ENCODE measurements at regions not wholly inside any gene's neighbourhood (a gene's known extent, or its start where the extent isn't known, plus 50 kb on each side); places are given as distances from the start of the nearest gene placed in this dataset.
A peak's percentile ranks its signal among the peaks of the same experiment; 100 is the strongest.
"Not testable (repeated sequence)": the region's sequence is repeated elsewhere in the genome, so short reads cannot be mapped to it uniquely, and the experiment has no call there.

DNA sequence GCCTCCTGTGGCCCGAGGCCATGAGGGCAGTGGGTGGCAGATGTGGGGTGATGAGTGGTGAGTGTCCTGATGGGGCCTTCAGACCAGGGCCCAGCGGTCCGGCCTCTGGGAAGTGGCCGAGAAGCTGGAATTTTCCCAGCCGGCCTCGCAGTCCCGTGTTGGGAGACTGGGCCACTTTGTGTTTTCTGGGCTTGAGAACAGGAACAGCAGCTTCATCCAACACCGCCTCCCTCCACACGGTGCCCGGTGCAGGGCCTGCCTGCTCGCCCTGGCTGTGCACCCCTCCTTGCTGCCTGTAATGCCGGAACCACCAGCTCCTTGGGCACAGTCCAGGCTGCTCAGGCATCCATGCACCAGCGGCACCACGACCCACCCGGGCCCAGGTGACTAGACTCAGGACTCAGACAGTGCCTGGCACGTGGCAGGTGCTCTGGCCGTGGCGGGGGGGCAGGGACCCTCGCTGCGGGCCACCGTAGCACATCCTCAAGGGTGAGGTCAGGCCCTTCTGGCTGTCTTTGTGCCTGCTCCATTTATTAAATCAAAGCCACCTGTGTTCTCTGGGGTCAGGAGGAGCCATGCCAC, 194.7 kb downstream of the BANP start:
- H3K27ac ChIP-seq (ENCODE audit: low read length in 2 of 2); H3K79me2 ChIP-seq (ENCODE audit: control insufficient read depth, insufficient read depth, low read length); H3K4me1 ChIP-seq (ENCODE audit: control insufficient read depth in 2 of 2, insufficient read depth in 2 of 2, low read length in 2 of 2); DNase-seq; H3K4me3 Mint-ChIP-seq; H3K4me1 Mint-ChIP-seq; intact Hi-C loops (cut with micrococcal nuclease); H2AFZ ChIP-seq (ENCODE audit: insufficient read depth, low read depth, low read length, poor library complexity, severe bottlenecking); H3K27ac Mint-ChIP-seq; H3K9me3 Mint-ChIP-seq (ENCODE audit: insufficient read depth); H3K4me3 ChIP-seq (ENCODE audit: control extremely low read depth in 1 of 5, extremely low read depth in 1 of 5, insufficient read depth in 1 of 5, low read depth in 2 of 5, low read length in 4 of 5); H3K36me3 ChIP-seq (replicated peaks in 1 of 2; ENCODE audit: control extremely low read depth in 1 of 2, control insufficient read depth in 1 of 2, extremely low read depth in 1 of 2, insufficient read depth in 2 of 2, low read length in 1 of 2); H4K20me1 ChIP-seq (ENCODE audit: control insufficient read depth, insufficient read depth, low read length, poor library complexity, severe bottlenecking); H3K9ac ChIP-seq (ENCODE audit: low read length); ATAC-seq (ENCODE audit: low read depth); H3K9me3 ChIP-seq (ENCODE audit: control extremely low read depth in 1 of 3, control insufficient read depth in 2 of 3, insufficient read depth in 1 of 3, low read length in 2 of 3); H3K4me2 ChIP-seq (replicated peaks; ENCODE audit: low read depth, low read length, poor library complexity, severe bottlenecking); CTCF ChIA-PET; H3K27me3 ChIP-seq (replicated peaks in 1 of 4; ENCODE audit: control extremely low read depth in 1 of 4, control insufficient read depth in 3 of 4, insufficient read depth in 4 of 4, low read length in 3 of 4); H3K27me3 Mint-ChIP-seq: not testable (repeated sequence)
- POLR2A ChIA-PET: interaction anchor here (0.6 kb wide), 1 partner anchor 251 kb away, joined by 4 read pairs; no protein-coding TSS in a partner anchor
- WGBS (ENCODE audit: insufficient coverage): 89% methylated on average over 17 of the region's 21 CpGs

DNA sequence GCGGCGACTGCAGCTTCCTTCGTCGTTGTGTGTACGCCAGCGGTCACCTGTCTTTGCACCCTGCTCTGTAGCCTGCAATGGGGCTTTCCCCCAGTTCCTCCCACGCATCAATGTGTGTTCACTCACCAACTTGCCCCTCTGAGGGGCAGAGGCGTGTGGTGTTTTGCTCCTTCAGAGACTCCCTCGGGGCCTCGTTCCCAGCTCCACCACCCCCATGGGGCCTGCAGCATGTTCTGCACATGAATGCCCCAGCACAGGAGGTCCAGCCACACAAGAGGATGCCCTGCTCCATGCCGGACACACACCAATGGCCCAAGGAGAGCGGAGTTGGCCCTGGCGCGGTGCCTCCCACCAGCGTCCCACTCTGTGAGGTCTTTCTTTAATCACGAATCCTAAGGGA, 196.8 kb downstream of the BANP start:
- H3K9me3 Mint-ChIP-seq (ENCODE audit: insufficient read depth); H3K4me3 Mint-ChIP-seq; H3K79me2 ChIP-seq (ENCODE audit: control insufficient read depth, insufficient read depth, low read length); H4K20me1 ChIP-seq (ENCODE audit: control insufficient read depth, insufficient read depth, low read length, poor library complexity, severe bottlenecking); H3K4me1 Mint-ChIP-seq; POLR2A ChIA-PET; H3K4me2 ChIP-seq (replicated peaks; ENCODE audit: low read depth, low read length, poor library complexity, severe bottlenecking); H2AFZ ChIP-seq (ENCODE audit: insufficient read depth, low read depth, low read length, poor library complexity, severe bottlenecking); DNase-seq; H3K27ac ChIP-seq (ENCODE audit: low read length in 2 of 2); H3K4me1 ChIP-seq (ENCODE audit: control insufficient read depth in 2 of 2, insufficient read depth in 2 of 2, low read length in 2 of 2); H3K9me3 ChIP-seq (ENCODE audit: control extremely low read depth in 1 of 3, control insufficient read depth in 2 of 3, insufficient read depth in 1 of 3, low read length in 2 of 3); H3K9ac ChIP-seq (ENCODE audit: low read length); H3K4me3 ChIP-seq (ENCODE audit: control extremely low read depth in 1 of 5, extremely low read depth in 1 of 5, insufficient read depth in 1 of 5, low read depth in 2 of 5, low read length in 4 of 5); H3K36me3 ChIP-seq (replicated peaks in 1 of 2; ENCODE audit: control extremely low read depth in 1 of 2, control insufficient read depth in 1 of 2, extremely low read depth in 1 of 2, insufficient read depth in 2 of 2, low read length in 1 of 2); intact Hi-C loops (cut with micrococcal nuclease); H3K27me3 Mint-ChIP-seq; H3K27me3 ChIP-seq (replicated peaks in 1 of 4; ENCODE audit: control extremely low read depth in 1 of 4, control insufficient read depth in 3 of 4, insufficient read depth in 4 of 4, low read length in 3 of 4); CTCF ChIA-PET: not testable (repeated sequence)
- 82% methylated on average over 15 of the region's 16 CpGs for WGBS (ENCODE audit: insufficient coverage)
- H3K27ac Mint-ChIP-seq: peak overlapping the region; percentile 6
- ATAC-seq (ENCODE audit: low read depth): peak; percentile 61

DNA sequence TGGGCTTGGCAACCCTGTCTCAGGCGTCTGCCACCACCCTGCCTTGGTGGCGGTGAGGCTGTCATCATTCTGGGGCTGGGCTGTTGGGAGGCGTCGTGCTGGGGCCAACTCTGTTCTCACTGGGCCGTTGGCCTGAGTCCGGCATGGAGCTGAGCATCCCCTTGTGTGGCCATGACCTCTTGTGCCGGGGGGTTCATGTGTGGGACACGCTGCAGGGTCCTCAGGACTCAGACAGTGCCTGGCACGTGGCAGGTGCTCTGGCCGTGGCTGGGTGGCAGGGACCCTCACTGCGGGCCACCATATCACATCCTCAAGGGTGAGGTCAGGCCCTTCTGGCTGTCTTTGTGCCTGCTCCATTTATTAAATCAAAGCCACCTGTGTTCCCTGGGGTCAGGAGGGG, 197.4 kb downstream of the BANP start:
- H3K4me3 Mint-ChIP-seq; H3K27ac ChIP-seq (ENCODE audit: low read length in 2 of 2); H3K4me1 Mint-ChIP-seq; H2AFZ ChIP-seq (ENCODE audit: insufficient read depth, low read depth, low read length, poor library complexity, severe bottlenecking); DNase-seq; H3K36me3 ChIP-seq (replicated peaks in 1 of 2; ENCODE audit: control extremely low read depth in 1 of 2, control insufficient read depth in 1 of 2, extremely low read depth in 1 of 2, insufficient read depth in 2 of 2, low read length in 1 of 2); ATAC-seq (ENCODE audit: low read depth); intact Hi-C loops (cut with micrococcal nuclease); H4K20me1 ChIP-seq (ENCODE audit: control insufficient read depth, insufficient read depth, low read length, poor library complexity, severe bottlenecking); H3K27ac Mint-ChIP-seq; H3K27me3 ChIP-seq (replicated peaks in 1 of 4; ENCODE audit: control extremely low read depth in 1 of 4, control insufficient read depth in 3 of 4, insufficient read depth in 4 of 4, low read length in 3 of 4); H3K79me2 ChIP-seq (ENCODE audit: control insufficient read depth, insufficient read depth, low read length); H3K4me2 ChIP-seq (replicated peaks; ENCODE audit: low read depth, low read length, poor library complexity, severe bottlenecking); POLR2A ChIA-PET; H3K9me3 Mint-ChIP-seq (ENCODE audit: insufficient read depth); H3K27me3 Mint-ChIP-seq; H3K9me3 ChIP-seq (ENCODE audit: control extremely low read depth in 1 of 3, control insufficient read depth in 2 of 3, insufficient read depth in 1 of 3, low read length in 2 of 3); H3K4me1 ChIP-seq (ENCODE audit: control insufficient read depth in 2 of 2, insufficient read depth in 2 of 2, low read length in 2 of 2); H3K9ac ChIP-seq (ENCODE audit: low read length); CTCF ChIA-PET; H3K4me3 ChIP-seq (ENCODE audit: control extremely low read depth in 1 of 5, extremely low read depth in 1 of 5, insufficient read depth in 1 of 5, low read depth in 2 of 5, low read length in 4 of 5): not testable (repeated sequence)
- WGBS (ENCODE audit: insufficient coverage): 92% methylated on average over 11 of the region's 11 CpGs

DNA sequence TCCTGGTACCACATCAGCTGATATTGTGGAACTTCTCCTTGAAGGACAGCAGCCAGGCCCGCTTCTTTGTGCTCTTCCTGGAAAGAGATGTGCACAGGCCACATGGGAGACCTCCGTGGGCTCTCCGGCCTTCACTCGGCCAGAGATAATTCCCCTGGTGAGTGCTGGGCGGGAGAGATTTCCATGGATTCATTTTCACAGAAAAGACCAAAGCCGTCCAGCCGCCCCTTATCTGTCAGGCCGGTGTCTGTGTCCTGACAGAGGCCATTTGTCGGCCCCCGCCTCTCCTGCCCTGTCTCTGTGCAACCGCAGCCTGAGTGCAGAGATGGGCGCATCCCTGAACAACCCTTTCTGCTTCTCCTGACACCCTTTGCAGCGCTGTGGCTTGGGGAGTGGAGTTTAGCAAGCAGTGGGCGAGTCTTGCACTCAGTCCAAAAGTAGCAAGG, 197.9 kb downstream of the BANP start:
- H3K4me3 ChIP-seq (ENCODE audit: control extremely low read depth in 1 of 5, extremely low read depth in 1 of 5, insufficient read depth in 1 of 5, low read depth in 2 of 5, low read length in 4 of 5); H3K27ac Mint-ChIP-seq; DNase-seq; POLR2A ChIA-PET; H3K27me3 Mint-ChIP-seq; H4K20me1 ChIP-seq (ENCODE audit: control insufficient read depth, insufficient read depth, low read length, poor library complexity, severe bottlenecking); H3K36me3 ChIP-seq (replicated peaks in 1 of 2; ENCODE audit: control extremely low read depth in 1 of 2, control insufficient read depth in 1 of 2, extremely low read depth in 1 of 2, insufficient read depth in 2 of 2, low read length in 1 of 2); CTCF ChIA-PET; H3K27me3 ChIP-seq (replicated peaks in 1 of 4; ENCODE audit: control extremely low read depth in 1 of 4, control insufficient read depth in 3 of 4, insufficient read depth in 4 of 4, low read length in 3 of 4); H3K4me1 ChIP-seq (ENCODE audit: control insufficient read depth in 2 of 2, insufficient read depth in 2 of 2, low read length in 2 of 2); ATAC-seq (ENCODE audit: low read depth); H2AFZ ChIP-seq (ENCODE audit: insufficient read depth, low read depth, low read length, poor library complexity, severe bottlenecking); intact Hi-C loops (cut with micrococcal nuclease); H3K4me3 Mint-ChIP-seq; H3K9me3 ChIP-seq (ENCODE audit: control extremely low read depth in 1 of 3, control insufficient read depth in 2 of 3, insufficient read depth in 1 of 3, low read length in 2 of 3); H3K4me2 ChIP-seq (replicated peaks; ENCODE audit: low read depth, low read length, poor library complexity, severe bottlenecking); H3K9ac ChIP-seq (ENCODE audit: low read length); H3K4me1 Mint-ChIP-seq; H3K9me3 Mint-ChIP-seq (ENCODE audit: insufficient read depth); H3K27ac ChIP-seq (ENCODE audit: low read length in 2 of 2); H3K79me2 ChIP-seq (ENCODE audit: control insufficient read depth, insufficient read depth, low read length): not testable (repeated sequence)
- 94% methylated on average over 13 of the region's 14 CpGs for WGBS (ENCODE audit: insufficient coverage)
